Calu3 (cell line): ENCODE measurements at regions not wholly inside any gene's neighbourhood (a gene's known extent, or its start where the extent isn't known, plus 50 kb on each side); places are given as distances from the start of the nearest gene placed in this dataset.
"Not testable (repeated sequence)": the region's sequence is repeated elsewhere in the genome, so short reads cannot be mapped to it uniquely, and the experiment has no call there.

ENCODE experiments used
- BruUV-seq: library from RNA; stranded (reverse); fragments of 400-500 nt; replicated peaks from 2 replicates; lab custom pipeline; 2021; lab: Mats Ljungman, UMichigan
- CTCF ChIA-PET: fragments of 300-600 bp; sonication (Branson Sonifier 250); formaldehyde crosslinking; loops from one replicate; lab custom pipeline; 2022; ENCODE audit warnings: antibody characterized with exemption; lab: Charles Lee
- DNase-seq: peaks from one replicate; pipeline ENCODE4 v3.0.0; 2022
- H3K27ac Mint-ChIP-seq: one replicate; pipeline ENCODE4 v1.8.0; 2022; ENCODE audit warnings: mixed read lengths; ENCODE audit not compliant: unreplicated experiment
- H3K27me3 Mint-ChIP-seq: one replicate; pipeline ENCODE4 v1.8.0; 2022; ENCODE audit warnings: mixed read lengths; ENCODE audit not compliant: unreplicated experiment
- H3K36me3 Mint-ChIP-seq: one replicate; pipeline ENCODE4 v1.8.0; 2022; ENCODE audit warnings: mild to moderate bottlenecking, moderate library complexity, mixed read lengths; ENCODE audit not compliant: insufficient read depth, unreplicated experiment
- H3K4me1 Mint-ChIP-seq: one replicate; pipeline ENCODE4 v1.8.0; 2022; ENCODE audit warnings: mild to moderate bottlenecking, low read depth, mixed read lengths; ENCODE audit not compliant: unreplicated experiment
- H3K4me3 Mint-ChIP-seq: one replicate; pipeline ENCODE4 v1.8.0; 2022; ENCODE audit warnings: mild to moderate bottlenecking, low read depth, moderate library complexity, mixed read lengths; ENCODE audit not compliant: unreplicated experiment
- H3K9me3 Mint-ChIP-seq: one replicate; pipeline ENCODE4 v1.8.0; 2022; ENCODE audit warnings: low read depth, mixed read lengths; ENCODE audit not compliant: unreplicated experiment
- intact Hi-C: fragments of 100-400 bp; cut with micrococcal nuclease; formaldehyde crosslinking; loops from one replicate; pipeline ENCODE4 v1.10.0; 2022; ENCODE audit not compliant: unreplicated experiment
- TF ChIP-seq, protein P1 (sequence below): fragments of 200-600 bp; IDR thresholded peaks from one replicate; pipeline ENCODE4 v1.8.0; 2022; ENCODE audit warnings: antibody characterized with exemption; ENCODE audit not compliant: unreplicated experiment

DNA sequence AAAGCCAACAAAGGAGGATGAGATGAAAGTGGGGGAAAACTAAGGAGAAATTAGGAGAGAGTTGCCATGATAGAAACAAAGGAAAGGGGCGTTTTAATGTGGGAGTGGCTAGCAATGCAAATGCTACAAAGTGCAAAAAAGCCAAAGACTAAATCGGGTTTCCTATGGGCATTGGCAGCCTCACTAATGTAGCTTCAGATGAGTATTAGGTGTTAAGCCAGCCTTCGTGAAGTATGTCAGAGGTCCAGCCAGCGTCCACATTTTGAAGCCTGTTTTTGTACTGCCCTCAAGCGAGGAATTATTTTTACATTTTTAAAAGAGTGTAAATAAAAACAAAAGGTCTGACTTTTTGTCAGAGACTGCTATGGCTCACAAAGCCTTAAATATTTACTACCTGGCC is 60.4 kb upstream of the TPTE start:
- CTCF ChIA-PET, H3K27me3 Mint-ChIP-seq, BruUV-seq: not testable (repeated sequence)

GRCh38 chr21:10461445-10461844 is 59.9 kb upstream of the TPTE start:
- H3K9me3 Mint-ChIP-seq, CTCF ChIA-PET, H3K36me3 Mint-ChIP-seq, H3K27me3 Mint-ChIP-seq, DNase-seq, intact Hi-C loops, BruUV-seq, H3K4me1 Mint-ChIP-seq, H3K4me3 Mint-ChIP-seq, H3K27ac Mint-ChIP-seq: not testable (repeated sequence)

More for the DNA sequence above, 60.4 kb upstream of the TPTE start:
- H3K36me3 Mint-ChIP-seq, H3K4me3 Mint-ChIP-seq, H3K4me1 Mint-ChIP-seq, H3K9me3 Mint-ChIP-seq, DNase-seq, H3K27ac Mint-ChIP-seq, intact Hi-C loops: not testable (repeated sequence)

DNA sequence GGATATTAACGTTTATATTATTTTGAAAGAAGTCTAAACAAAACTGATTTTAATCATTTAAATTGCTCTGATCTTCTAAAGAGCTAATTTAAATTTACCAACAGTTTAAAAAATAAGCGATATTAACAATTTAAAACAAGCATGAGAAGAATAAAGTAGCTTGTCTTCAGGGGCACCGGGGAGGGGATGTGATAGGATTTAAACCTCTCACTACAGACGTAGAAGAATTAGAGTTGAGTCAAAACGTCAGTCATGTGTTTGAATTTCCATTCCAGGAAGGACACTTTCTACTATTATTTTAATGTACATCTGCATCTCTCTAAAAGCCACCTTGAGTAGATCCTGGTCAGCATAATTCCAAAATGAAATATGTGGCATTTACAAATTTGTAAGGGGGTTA is 58.2 kb upstream of the TPTE start:
- no peak for DNase-seq
- no peaks in the 10 kb centered on the region for H3K9me3 Mint-ChIP-seq
- H3K27ac Mint-ChIP-seq, result no peak overlapping the region
- H3K36me3 Mint-ChIP-seq, result no peaks in the 10 kb centered on the region
- H3K27me3 Mint-ChIP-seq, result no peaks in the 10 kb centered on the region
- no peak overlapping the region for H3K4me3 Mint-ChIP-seq
- TF ChIP-seq, protein P1, sequence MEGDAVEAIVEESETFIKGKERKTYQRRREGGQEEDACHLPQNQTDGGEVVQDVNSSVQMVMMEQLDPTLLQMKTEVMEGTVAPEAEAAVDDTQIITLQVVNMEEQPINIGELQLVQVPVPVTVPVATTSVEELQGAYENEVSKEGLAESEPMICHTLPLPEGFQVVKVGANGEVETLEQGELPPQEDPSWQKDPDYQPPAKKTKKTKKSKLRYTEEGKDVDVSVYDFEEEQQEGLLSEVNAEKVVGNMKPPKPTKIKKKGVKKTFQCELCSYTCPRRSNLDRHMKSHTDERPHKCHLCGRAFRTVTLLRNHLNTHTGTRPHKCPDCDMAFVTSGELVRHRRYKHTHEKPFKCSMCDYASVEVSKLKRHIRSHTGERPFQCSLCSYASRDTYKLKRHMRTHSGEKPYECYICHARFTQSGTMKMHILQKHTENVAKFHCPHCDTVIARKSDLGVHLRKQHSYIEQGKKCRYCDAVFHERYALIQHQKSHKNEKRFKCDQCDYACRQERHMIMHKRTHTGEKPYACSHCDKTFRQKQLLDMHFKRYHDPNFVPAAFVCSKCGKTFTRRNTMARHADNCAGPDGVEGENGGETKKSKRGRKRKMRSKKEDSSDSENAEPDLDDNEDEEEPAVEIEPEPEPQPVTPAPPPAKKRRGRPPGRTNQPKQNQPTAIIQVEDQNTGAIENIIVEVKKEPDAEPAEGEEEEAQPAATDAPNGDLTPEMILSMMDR, result no peak
- intact Hi-C loops, result no loop called here
- no TSS peak for BruUV-seq
- H3K4me1 Mint-ChIP-seq, result no peaks in the 10 kb centered on the region
- CTCF ChIA-PET, result no interaction called here

GRCh38 chr21:10464975-10465374 is 56.4 kb upstream of the TPTE start:
- intact Hi-C loops, result no loop called here
- no peaks in the 10 kb centered on the region for H3K4me1 Mint-ChIP-seq
- no peaks in the 10 kb centered on the region for H3K9me3 Mint-ChIP-seq
- no peaks in the 10 kb centered on the region for H3K36me3 Mint-ChIP-seq
- no peaks in the 10 kb centered on the region for H3K27me3 Mint-ChIP-seq
- TF ChIP-seq, protein P1, result no peak
- CTCF ChIA-PET, result no interaction called here
- H3K27ac Mint-ChIP-seq, result no peak overlapping the region
- no peak for DNase-seq
- BruUV-seq, result no TSS peak
- H3K4me3 Mint-ChIP-seq, result no peak overlapping the region

DNA sequence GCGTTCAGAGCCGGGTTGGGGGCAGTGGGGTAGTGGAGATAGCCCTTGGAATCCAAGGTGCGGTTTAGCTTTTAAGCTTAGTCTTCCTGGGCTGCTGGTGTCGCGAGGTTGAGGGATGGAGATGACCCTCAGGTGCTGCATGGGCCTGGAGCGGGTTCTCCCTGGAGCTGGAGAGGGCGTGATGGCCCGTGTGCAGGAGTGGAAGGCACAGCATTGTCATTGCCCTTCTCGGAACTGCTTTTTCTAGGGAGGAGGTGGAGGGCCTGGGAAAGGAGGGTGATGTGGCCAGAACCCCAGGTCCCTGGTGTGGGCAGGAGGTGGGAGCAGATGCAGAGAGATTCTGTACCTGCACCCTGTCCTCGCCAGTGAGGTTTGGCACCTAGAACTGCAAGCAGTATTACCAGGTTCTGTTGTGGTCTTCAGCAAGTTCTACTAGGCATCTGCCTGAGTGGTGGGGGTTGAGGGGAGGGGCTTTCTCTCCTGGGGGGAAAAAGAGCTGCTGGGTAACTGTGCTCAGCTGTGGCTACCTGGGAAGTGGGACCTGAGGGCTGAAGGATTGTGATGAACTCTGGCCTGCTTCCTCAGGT is 55.8 kb upstream of the TPTE start:
- CTCF ChIA-PET, H3K9me3 Mint-ChIP-seq, H3K27ac Mint-ChIP-seq, intact Hi-C loops, H3K36me3 Mint-ChIP-seq, H3K4me1 Mint-ChIP-seq, H3K4me3 Mint-ChIP-seq, BruUV-seq, H3K27me3 Mint-ChIP-seq, DNase-seq: not testable (repeated sequence)

- no peak overlapping the region for H3K4me3 Mint-ChIP-seq
These were observed 55.2 kb upstream of the TPTE start for GRCh38 chr21:10466200-10466599.

More at GRCh38 chr21:10466200-10466599, 55.2 kb upstream of the TPTE start:
- H3K36me3 Mint-ChIP-seq, result no peaks in the 10 kb centered on the region
- no peaks in the 10 kb centered on the region for H3K27me3 Mint-ChIP-seq
- intact Hi-C loops, result no loop called here
- no peaks in the 10 kb centered on the region for H3K9me3 Mint-ChIP-seq
- H3K4me1 Mint-ChIP-seq, result no peaks in the 10 kb centered on the region
- no peak overlapping the region for H3K27ac Mint-ChIP-seq
- CTCF ChIA-PET, result no interaction called here
- TF ChIP-seq, protein P1, result no peak
- BruUV-seq, result no TSS peak
- no peak for DNase-seq
